HepG2 (cell line): ENCODE measurements at regions not wholly inside any gene's neighbourhood (a gene's known extent, or its start where the extent isn't known, plus 50 kb on each side); places are given as distances from the start of the nearest gene placed in this dataset.

Experiments
- FOXP1 ChIP-seq, 2 experiments: fragments of 450-650 bp in 1 of 2; IDR thresholded peaks; 2 replicates each; pipeline ENCODE4 v1.6.1; 2017 to 2018; ENCODE audit warnings: antibody characterized with exemption in 1 of 2
- KDM4B ChIP-seq: sonication (generic); formaldehyde crosslinking; IDR thresholded peaks from 2 replicates; pipeline ENCODE4 v1.4.0; 2020; ENCODE audit warnings: missing genetic modification reagents
- KDM5A ChIP-seq: fragments of 200-600 bp; sonication (generic); IDR thresholded peaks from 2 replicates; pipeline ENCODE4 v1.7.0; 2018; ENCODE audit warnings: antibody characterized with exemption, mild to moderate bottlenecking, low read length, borderline replicate concordance
- MBNL3 ChIP-seq: fragments of 250-450 bp; sonication (Bioruptor Pico); conservative IDR thresholded peaks from 2 replicates; pipeline ENCODE4 v1.8.0; 2022; ENCODE audit warnings: mild to moderate bottlenecking, inconsistent platforms
- NBN ChIP-seq: fragments of 450-650 bp; conservative IDR thresholded peaks from 2 replicates; pipeline ENCODE4 v1.6.1; 2017
- NFE2 ChIP-seq: sonication (generic); formaldehyde crosslinking; IDR thresholded peaks from 2 replicates; pipeline ENCODE4 v1.4.0; 2020; ENCODE audit warnings: missing genetic modification reagents
- NFYC ChIP-seq: IDR thresholded peaks from 2 replicates; pipeline ENCODE4 v1.6.1; 2016; ENCODE audit warnings: missing genetic modification reagents, missing compliant biosample characterization
- NR2F6 ChIP-seq, 2 experiments: IDR thresholded peaks; 2 replicates each; pipeline ENCODE4 v1.6.1; 2016; ENCODE audit warnings: antibody characterized with exemption in 1 of 2, mild to moderate bottlenecking in 1 of 2
- PAX8 ChIP-seq: sonication (generic); formaldehyde crosslinking; IDR thresholded peaks from 2 replicates; pipeline ENCODE4 v1.8.0; 2022; ENCODE audit warnings: mild to moderate bottlenecking, missing genetic modification reagents, borderline replicate concordance
- RBM39 ChIP-seq: fragments of 200-400 bp; formaldehyde crosslinking; IDR thresholded peaks from one replicate; pipeline ENCODE4 v1.6.1; 2018; ENCODE audit warnings: antibody characterized with exemption, mild to moderate bottlenecking, low read depth, low read length; ENCODE audit not compliant: poor library complexity, severe bottlenecking
- RNF2 ChIP-seq: fragments of 450-650 bp; conservative IDR thresholded peaks from 2 replicates; pipeline ENCODE4 v1.6.1; 2016; ENCODE audit warnings: low read depth
- SSRP1 ChIP-seq: IDR thresholded peaks from 2 replicates; pipeline ENCODE4 v1.6.1; 2016; ENCODE audit warnings: control low read depth
- THYN1 ChIP-seq: sonication (generic); formaldehyde crosslinking; IDR thresholded peaks from 2 replicates; pipeline ENCODE4 v1.8.1; 2023; ENCODE audit warnings: low read depth, mild to moderate bottlenecking, moderate library complexity, missing genetic modification reagents, borderline replicate concordance
- TOE1 ChIP-seq: sonication (generic); formaldehyde crosslinking; IDR thresholded peaks from 2 replicates; pipeline ENCODE4 v1.4.0; 2020; ENCODE audit warnings: mild to moderate bottlenecking, missing genetic modification reagents
- U2AF2 ChIP-seq: fragments of 200-400 bp; formaldehyde crosslinking; IDR thresholded peaks from 2 replicates; pipeline ENCODE4 v1.6.1; 2017; ENCODE audit warnings: low read depth, mild to moderate bottlenecking, low read length
- ZNF292 ChIP-seq: sonication (generic); formaldehyde crosslinking; IDR thresholded peaks from 2 replicates; pipeline ENCODE4 v1.8.1; 2022; ENCODE audit warnings: mild to moderate bottlenecking, low read depth, missing genetic modification reagents, borderline replicate concordance
- ZNF496 ChIP-seq: sonication (generic); formaldehyde crosslinking; IDR thresholded peaks from 2 replicates; pipeline ENCODE4 v1.8.1; 2023; ENCODE audit warnings: mild to moderate bottlenecking, moderate library complexity, missing genetic modification reagents; ENCODE audit not compliant: insufficient replicate concordance
- TF ChIP-seq, protein P1 (sequence below): sonication (generic); formaldehyde crosslinking; IDR thresholded peaks from 2 replicates; pipeline ENCODE4 v1.4.0; 2020; ENCODE audit warnings: mild to moderate bottlenecking, low read depth, missing genetic modification reagents
- TF ChIP-seq, protein P2 (sequence below): IDR thresholded peaks from 2 replicates; pipeline ENCODE4 v1.6.1; 2018; ENCODE audit warnings: missing genetic modification reagents
- TF ChIP-seq, protein P3 (sequence below): sonication (generic); formaldehyde crosslinking; IDR thresholded peaks from 2 replicates; pipeline ENCODE4 v1.5.0; 2020; ENCODE audit warnings: missing genetic modification reagents
- TF ChIP-seq, protein P4 (sequence below): sonication (generic); formaldehyde crosslinking; IDR thresholded peaks from 2 replicates; pipeline ENCODE4 v1.5.1; 2020; ENCODE audit warnings: mild to moderate bottlenecking, moderate library complexity, missing genetic modification reagents
- TF ChIP-seq, protein P5 (sequence below): sonication (generic); formaldehyde crosslinking; IDR thresholded peaks from 2 replicates; pipeline ENCODE4 v1.8.1; 2023; ENCODE audit warnings: mild to moderate bottlenecking, inconsistent platforms, moderate library complexity, missing genetic modification reagents, borderline replicate concordance

DNA sequence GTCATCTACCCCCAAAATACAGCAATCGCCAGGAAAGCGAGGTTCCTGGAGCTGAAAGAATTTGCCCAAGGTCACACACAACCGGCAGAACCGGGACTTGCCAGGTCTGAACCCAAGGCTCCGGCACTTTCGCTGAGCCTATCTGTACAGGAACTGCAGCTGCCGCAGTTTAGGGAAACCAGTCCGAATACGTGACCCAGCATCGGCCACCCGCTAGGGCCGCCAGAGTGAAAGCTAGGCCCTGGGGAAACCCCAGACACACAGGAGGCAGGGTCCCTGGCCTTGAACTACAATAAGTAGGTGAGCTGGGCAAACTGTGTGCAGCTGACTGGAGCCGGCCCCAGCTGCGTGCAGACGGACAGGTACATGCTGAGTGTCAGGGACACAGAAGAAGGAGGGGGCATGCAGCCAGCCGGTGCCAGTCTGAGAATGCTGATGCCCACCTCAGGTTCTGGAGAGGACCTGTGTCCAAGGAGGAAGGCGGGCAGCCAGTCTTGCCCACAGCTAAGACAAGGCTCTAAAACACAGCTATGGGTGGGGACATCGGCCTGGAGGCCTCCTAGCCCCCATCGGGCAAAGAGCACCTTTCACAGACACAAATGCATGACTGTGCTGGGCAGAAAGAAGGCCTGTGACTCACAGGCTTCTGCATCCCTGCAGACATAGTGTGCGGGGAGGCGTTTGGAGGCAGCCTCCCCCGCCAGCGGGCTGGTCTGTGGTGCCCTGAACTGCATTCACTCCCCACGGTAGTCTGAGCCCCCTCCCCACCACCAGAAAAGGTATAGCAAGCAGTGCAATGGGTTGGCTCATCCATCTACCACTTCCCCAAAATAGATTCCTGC lies 107.4 kb upstream of the ID2 start (continued):
- TF ChIP-seq RNF2 (peak; percentile 60; the same call in 1 of the 2 replicates), ZNF496 (no peak), NBN (no peak), MBNL3 (CRISPR knock-in tag) (no peak), RBM39 (peak; percentile 71), TOE1 (CRISPR knock-in tag) (peak; percentile 72; the same call in 1 of the 2 replicates), NFE2 (no peak), THYN1 (CRISPR knock-in tag) (no peak), NFYC (CRISPR knock-in tag) (peak; percentile 25; the same call in 1 of the 2 replicates), NR2F6 (IDR thresholded peaks at IDR 0.05) (peak; percentile 78), NR2F6 (CRISPR knock-in tag; IDR thresholded peaks at IDR 0.05) (peak; percentile 88), SSRP1 (CRISPR knock-in tag) (0 out of 2 replicates have a peak, but pooled peaks have one; percentile 53), FOXP1 (IDR thresholded peaks at IDR 0.05) (no peak), FOXP1 (CRISPR knock-in tag; IDR thresholded peaks at IDR 0.05) (peak; percentile 75), U2AF2 (no peak), KDM4B (CRISPR knock-in tag) (peak; percentile 67; the same call in 1 of the 2 replicates), KDM5A (no peak; the same call in 1 of the 2 replicates), ZNF292 (CRISPR knock-in tag) (peak; percentile 100), PAX8 (CRISPR knock-in tag) (0 out of 2 replicates have a peak, but pooled peaks have one; percentile 79)
- TF ChIP-seq, protein P1, sequence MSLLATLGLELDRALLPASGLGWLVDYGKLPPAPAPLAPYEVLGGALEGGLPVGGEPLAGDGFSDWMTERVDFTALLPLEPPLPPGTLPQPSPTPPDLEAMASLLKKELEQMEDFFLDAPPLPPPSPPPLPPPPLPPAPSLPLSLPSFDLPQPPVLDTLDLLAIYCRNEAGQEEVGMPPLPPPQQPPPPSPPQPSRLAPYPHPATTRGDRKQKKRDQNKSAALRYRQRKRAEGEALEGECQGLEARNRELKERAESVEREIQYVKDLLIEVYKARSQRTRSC (CRISPR knock-in tag), result peak; percentile 40; the same call in 1 of the 2 replicates
- TF ChIP-seq, protein P2, sequence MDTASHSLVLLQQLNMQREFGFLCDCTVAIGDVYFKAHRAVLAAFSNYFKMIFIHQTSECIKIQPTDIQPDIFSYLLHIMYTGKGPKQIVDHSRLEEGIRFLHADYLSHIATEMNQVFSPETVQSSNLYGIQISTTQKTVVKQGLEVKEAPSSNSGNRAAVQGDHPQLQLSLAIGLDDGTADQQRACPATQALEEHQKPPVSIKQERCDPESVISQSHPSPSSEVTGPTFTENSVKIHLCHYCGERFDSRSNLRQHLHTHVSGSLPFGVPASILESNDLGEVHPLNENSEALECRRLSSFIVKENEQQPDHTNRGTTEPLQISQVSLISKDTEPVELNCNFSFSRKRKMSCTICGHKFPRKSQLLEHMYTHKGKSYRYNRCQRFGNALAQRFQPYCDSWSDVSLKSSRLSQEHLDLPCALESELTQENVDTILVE (CRISPR knock-in tag), result peak; percentile 71
- TF ChIP-seq, protein P3, sequence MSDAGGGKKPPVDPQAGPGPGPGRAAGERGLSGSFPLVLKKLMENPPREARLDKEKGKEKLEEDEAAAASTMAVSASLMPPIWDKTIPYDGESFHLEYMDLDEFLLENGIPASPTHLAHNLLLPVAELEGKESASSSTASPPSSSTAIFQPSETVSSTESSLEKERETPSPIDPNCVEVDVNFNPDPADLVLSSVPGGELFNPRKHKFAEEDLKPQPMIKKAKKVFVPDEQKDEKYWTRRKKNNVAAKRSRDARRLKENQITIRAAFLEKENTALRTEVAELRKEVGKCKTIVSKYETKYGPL (CRISPR knock-in tag), result no peak
- TF ChIP-seq, protein P4, sequence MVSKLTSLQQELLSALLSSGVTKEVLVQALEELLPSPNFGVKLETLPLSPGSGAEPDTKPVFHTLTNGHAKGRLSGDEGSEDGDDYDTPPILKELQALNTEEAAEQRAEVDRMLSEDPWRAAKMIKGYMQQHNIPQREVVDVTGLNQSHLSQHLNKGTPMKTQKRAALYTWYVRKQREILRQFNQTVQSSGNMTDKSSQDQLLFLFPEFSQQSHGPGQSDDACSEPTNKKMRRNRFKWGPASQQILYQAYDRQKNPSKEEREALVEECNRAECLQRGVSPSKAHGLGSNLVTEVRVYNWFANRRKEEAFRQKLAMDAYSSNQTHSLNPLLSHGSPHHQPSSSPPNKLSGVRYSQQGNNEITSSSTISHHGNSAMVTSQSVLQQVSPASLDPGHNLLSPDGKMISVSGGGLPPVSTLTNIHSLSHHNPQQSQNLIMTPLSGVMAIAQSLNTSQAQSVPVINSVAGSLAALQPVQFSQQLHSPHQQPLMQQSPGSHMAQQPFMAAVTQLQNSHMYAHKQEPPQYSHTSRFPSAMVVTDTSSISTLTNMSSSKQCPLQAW, result peak; percentile 70
- TF ChIP-seq, protein P5, sequence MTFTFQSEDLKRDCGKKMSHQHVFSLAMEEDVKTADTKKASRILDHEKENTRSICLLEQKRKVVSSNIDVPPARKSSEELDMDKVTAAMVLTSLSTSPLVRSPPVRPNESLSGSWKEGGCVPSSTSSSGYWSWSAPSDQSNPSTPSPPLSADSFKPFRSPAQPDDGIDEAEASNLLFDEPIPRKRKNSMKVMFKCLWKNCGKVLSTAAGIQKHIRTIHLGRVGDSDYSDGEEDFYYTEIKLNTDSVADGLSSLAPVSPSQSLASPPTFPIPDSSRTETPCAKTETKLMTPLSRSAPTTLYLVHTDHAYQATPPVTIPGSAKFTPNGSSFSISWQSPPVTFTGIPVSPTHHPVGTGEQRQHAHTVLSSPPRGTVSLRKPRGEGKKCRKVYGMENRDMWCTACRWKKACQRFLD (CRISPR knock-in tag), result peak; percentile 57; the same call in 1 of the 2 replicates
